Upper lobe of right lung (tissue), 1 donor: ENCODE measurements at regions not wholly inside any gene's neighbourhood (a gene's known extent, or its start where the extent isn't known, plus 50 kb on each side); places are given as distances from the start of the nearest gene placed in this dataset.
A peak's percentile ranks its signal among the peaks of the same experiment; 100 is the strongest.

Experiments used
- ATAC-seq: fragments of 200-7000 bp; cut with Tn5 transposase; one replicate; pipeline ENCODE4 v1.9.1; 2020; ENCODE audit warnings: mild to moderate bottlenecking, moderate library complexity
- DNase-seq: peaks from one replicate; pipeline ENCODE4 v3.0.0-alpha.2; 2020
- H3K27ac ChIP-seq: fragments of 200-600 bp; one replicate; pipeline ENCODE4 v1.8.0; 2022
- H3K27me3 ChIP-seq: fragments of 200-600 bp; one replicate; pipeline ENCODE4 v1.8.0; 2022; ENCODE audit warnings: mild to moderate bottlenecking
- H3K36me3 ChIP-seq: fragments of 200-600 bp; one replicate; pipeline ENCODE4 v1.8.0; 2022
- H3K4me1 ChIP-seq: fragments of 200-600 bp; one replicate; pipeline ENCODE4 v1.8.0; 2022
- H3K4me3 ChIP-seq: fragments of 200-600 bp; one replicate; pipeline ENCODE4 v1.8.0; 2022; ENCODE audit warnings: mild to moderate bottlenecking
- H3K9me3 ChIP-seq: fragments of 200-600 bp; one replicate; pipeline ENCODE4 v1.8.0; 2022
- CTCF ChIP-seq: fragments of 200-600 bp; IDR thresholded peaks from one replicate; pipeline ENCODE4 v1.8.0; 2022; ENCODE audit warnings: antibody characterized with exemption
- intact Hi-C: fragments of 100-400 bp; cut with DNase I; formaldehyde crosslinking; loops from one replicate; pipeline ENCODE4 v1.11.0; 2022
- donor health status: DM: no; HTN: yes; CAD: no; lungs with severe emphysema.

GRCh38 chr16:35239561-35239960 is 1780.1 kb downstream of the TP53TG3F start:
- ATAC-seq (no peak), DNase-seq (no peak)
- TF ChIP-seq CTCF, result no peak
- Histone ChIP-seq H3K27me3 (no peaks in the 10 kb centered on the region), H3K27ac (no peak overlapping the region), H3K9me3 (no peaks in the 10 kb centered on the region), H3K4me3 (no peak overlapping the region), H3K4me1 (no peaks in the 10 kb centered on the region), H3K36me3 (no peaks in the 10 kb centered on the region)
- intact Hi-C loops, result no loop called here

- no peak for TF ChIP-seq CTCF
- Histone ChIP-seq H3K4me3 (no peak overlapping the region), H3K27me3 (no peaks in the 10 kb centered on the region), H3K9me3 (peaks cover 2% of the 10 kb centered on the region), H3K4me1 (no peaks in the 10 kb centered on the region), H3K36me3 (no peaks in the 10 kb centered on the region), H3K27ac (no peak overlapping the region)
- intact Hi-C loops, result no loop called here
- no peak for ATAC-seq
- DNase-seq, result no peak
Observed at GRCh38 chr16:35249051-35249450, 1789.6 kb downstream of the TP53TG3F start.

GRCh38 chr16:35252356-35252936 is 1793.0 kb downstream of the TP53TG3F start:
- Histone ChIP-seq H3K4me3 (no peak overlapping the region), H3K36me3 (no peaks in the 10 kb centered on the region), H3K27me3 (no peaks in the 10 kb centered on the region), H3K27ac (no peak overlapping the region), H3K9me3 (peaks cover 2% of the 10 kb centered on the region), H3K4me1 (no peaks in the 10 kb centered on the region)
- intact Hi-C loops, result no loop called here
- no peak for ATAC-seq
- DNase-seq, result no peak
- no peak for TF ChIP-seq CTCF

- H3K4me1 ChIP-seq, result no peaks in the 10 kb centered on the region
- H3K9me3 ChIP-seq, result peaks cover 2% of the 10 kb centered on the region
- DNase-seq (no peak), ATAC-seq (peak; percentile 28)
- H3K4me3 ChIP-seq, result no peak overlapping the region
- no peak for TF ChIP-seq CTCF
- H3K36me3 ChIP-seq, result no peaks in the 10 kb centered on the region
- H3K27ac ChIP-seq, result no peak overlapping the region
- H3K27me3 ChIP-seq, result no peaks in the 10 kb centered on the region
- intact Hi-C loops, result no loop called here
Observed at GRCh38 chr16:35255186-35255803, 1795.9 kb downstream of the TP53TG3F start.

GRCh38 chr16:35255816-35256215 is 1796.4 kb downstream of the TP53TG3F start:
- Histone ChIP-seq H3K9me3 (peaks cover 2% of the 10 kb centered on the region), H3K4me3 (no peak overlapping the region), H3K4me1 (no peaks in the 10 kb centered on the region), H3K36me3 (no peaks in the 10 kb centered on the region), H3K27me3 (no peaks in the 10 kb centered on the region), H3K27ac (no peak overlapping the region)
- no peak for TF ChIP-seq CTCF
- intact Hi-C loops, result no loop called here
- ATAC-seq (no peak), DNase-seq (no peak)

GRCh38 chr16:35258381-35258780 is 1799.0 kb downstream of the TP53TG3F start:
- Histone ChIP-seq H3K36me3 (no peaks in the 10 kb centered on the region), H3K4me3 (no peak overlapping the region), H3K27ac (no peak overlapping the region), H3K4me1 (no peaks in the 10 kb centered on the region), H3K9me3 (no peaks in the 10 kb centered on the region), H3K27me3 (no peaks in the 10 kb centered on the region)
- TF ChIP-seq CTCF, result no peak
- no peak for DNase-seq
- no peak for ATAC-seq
- intact Hi-C loops, result no loop called here
